ENCODE measurements at regions not wholly inside any gene's neighbourhood (a gene's known extent, or its start where the extent isn't known, plus 50 kb on each side); places are given as distances from the start of the nearest gene placed in this dataset.

DNA sequence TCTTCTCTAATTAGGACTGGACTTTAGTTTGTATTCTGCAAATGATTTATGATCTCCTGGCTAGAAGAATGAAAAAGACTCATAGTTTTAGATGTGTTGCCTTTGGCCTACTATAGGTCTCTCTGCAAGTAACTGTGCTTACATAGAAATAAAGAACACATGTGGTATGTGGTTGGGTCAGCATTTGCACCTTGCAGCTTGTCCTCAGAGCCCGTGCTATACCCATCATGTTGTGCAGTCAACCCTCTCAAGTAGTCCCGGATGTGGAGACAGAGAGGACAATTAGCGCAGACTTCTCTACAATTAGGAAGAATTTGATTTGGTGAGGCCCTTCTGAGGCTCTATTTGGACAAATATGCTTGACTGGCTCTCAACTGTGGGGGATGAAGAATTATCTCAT, 203.7 kb upstream of the ITGA4 start:
- Histone ChIP-seq H3K9ac (ENCODE audit: low read depth, low read length) (no peak overlapping the region), H3K4me2 (ENCODE audit: low read depth, low read length) (no peak overlapping the region), H4K5ac (ENCODE audit: low read depth, low read length) (no peak overlapping the region), H3K18ac (ENCODE audit: low read depth, low read length) (no peak overlapping the region), H3K56ac (ENCODE audit: extremely low read depth, insufficient read depth, low read length) (no peak overlapping the region), H3K79me1 (ENCODE audit: low read depth in 1 of 2, low read length in 2 of 2) (no peaks in the 10 kb centered on the region), H2BK15ac (ENCODE audit: low read depth, low read length) (no peak overlapping the region), H2BK120ac (ENCODE audit: low read depth, low read length) (no peak overlapping the region), H2AFZ (replicated peaks; ENCODE audit: low read length, poor library complexity) (no peak overlapping the region), H4K91ac (ENCODE audit: insufficient read depth, low read depth, low read length) (no peak overlapping the region), H3K36me3 (ENCODE audit: control insufficient read depth, insufficient read depth, low read length) (no peaks in the 10 kb centered on the region), H3K4me1 (ENCODE audit: control insufficient read depth, insufficient read depth, low read length) (no peaks in the 10 kb centered on the region), H3K4me3 (ENCODE audit: insufficient read depth, low read depth, low read length) (no peak overlapping the region), H2AK5ac (ENCODE audit: low read depth, low read length) (no peak overlapping the region), H3K4ac (ENCODE audit: low read depth, low read length) (no peak overlapping the region), H3K27me3 (ENCODE audit: control insufficient read depth, insufficient read depth, low read length) (peaks cover 2% of the 10 kb centered on the region), H2BK5ac (ENCODE audit: low read depth, low read length, poor library complexity, severe bottlenecking) (no peak overlapping the region), H3K9me1 (ENCODE audit: insufficient read depth, low read length) (no peaks in the 10 kb centered on the region), H3K27ac (ENCODE audit: insufficient read depth, low read length) (no peak overlapping the region), H4K8ac (ENCODE audit: low read depth in 2 of 2, low read length in 2 of 2) (no peak overlapping the region), H4K20me1 (ENCODE audit: insufficient read depth, low read length) (no peaks in the 10 kb centered on the region), H2AK9ac (replicated peaks; ENCODE audit: low read depth, low read length, poor library complexity) (no peak overlapping the region), H3K9me3 (ENCODE audit: control insufficient read depth, insufficient read depth, low read length) (no peaks in the 10 kb centered on the region), H2BK20ac (ENCODE audit: low read depth, low read length) (no peak overlapping the region), H3K14ac (replicated peaks; ENCODE audit: low read depth, low read length) (no peak overlapping the region), H3K23ac (ENCODE audit: low read depth, low read length) (no peak overlapping the region)
- dilution Hi-C loops (cut with HindIII; ENCODE audit: low sequenced_read_pairs, unreplicated experiment) = no loop called here
- ChIA-PET CTCF (no interaction called here), POLR2A (ENCODE audit: unreplicated experiment) (no interaction called here)
- DNase-seq = no peak
- in situ Hi-C loops (cut with MboI; ENCODE audit: low sequenced_read_pairs) = no loop called here
- TF ChIP-seq MXI1 (IDR thresholded peaks at IDR 0.05; ENCODE audit: borderline replicate concordance, low read depth, low read length) (no peak), RFX5 (IDR thresholded peaks at IDR 0.05; ENCODE audit: low read depth, low read length) (no peak), RCOR1 (IDR thresholded peaks at IDR 0.05; ENCODE audit: insufficient replicate concordance, low read length) (no peak)
- TF ChIP-seq, protein P1, sequence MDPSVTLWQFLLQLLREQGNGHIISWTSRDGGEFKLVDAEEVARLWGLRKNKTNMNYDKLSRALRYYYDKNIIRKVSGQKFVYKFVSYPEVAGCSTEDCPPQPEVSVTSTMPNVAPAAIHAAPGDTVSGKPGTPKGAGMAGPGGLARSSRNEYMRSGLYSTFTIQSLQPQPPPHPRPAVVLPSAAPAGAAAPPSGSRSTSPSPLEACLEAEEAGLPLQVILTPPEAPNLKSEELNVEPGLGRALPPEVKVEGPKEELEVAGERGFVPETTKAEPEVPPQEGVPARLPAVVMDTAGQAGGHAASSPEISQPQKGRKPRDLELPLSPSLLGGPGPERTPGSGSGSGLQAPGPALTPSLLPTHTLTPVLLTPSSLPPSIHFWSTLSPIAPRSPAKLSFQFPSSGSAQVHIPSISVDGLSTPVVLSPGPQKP (IDR thresholded peaks at IDR 0.05; ENCODE audit: borderline replicate concordance, low read depth, low read length) = no peak
- no peak for ATAC-seq (ENCODE audit: low read depth)
- no TSS peak for BruUV-seq (replicated peaks)
- WGBS, 2 experiments (ENCODE audit: extremely low coverage in 2 of 2, insufficient read length in 1 of 2) = no CpG with 5 or more reads among the region's 3 CpGs
- intact Hi-C loops (cut with micrococcal nuclease) = no loop called here
